DND-41 (cell line): ENCODE measurements at regions not wholly inside any gene's neighbourhood (a gene's known extent, or its start where the extent isn't known, plus 50 kb on each side); places are given as distances from the start of the nearest gene placed in this dataset.

Experiments used
- CTCF ChIP-seq: IDR thresholded peaks from 2 replicates; pipeline ENCODE4 v1.5.1; 2012; ENCODE audit warnings: borderline replicate concordance, low read length, moderate library complexity, mild to moderate bottlenecking; ENCODE audit not compliant: poor library complexity, severe bottlenecking; ENCODE audit errors: extremely low read depth
- EZH2 ChIP-seq: IDR thresholded peaks from 3 replicates; pipeline ENCODE4 v1.6.1; 2012; ENCODE audit warnings: borderline replicate concordance, low read depth, mild to moderate bottlenecking, moderate library complexity, low read length, inconsistent platforms; ENCODE audit not compliant: severe bottlenecking

GRCh38 chr5:67774786-67775185 is 440.8 kb upstream of the PIK3R1 start:
- TF ChIP-seq CTCF (no peak), EZH2 (no peak)
